ENCODE measurements at regions not wholly inside any gene's neighbourhood (a gene's known extent, or its start where the extent isn't known, plus 50 kb on each side); places are given as distances from the start of the nearest gene placed in this dataset.

- TF ChIP-seq JUN (CRISPR knock-in tag; IDR thresholded peaks at IDR 0.05) = no peak
- no peak for TF ChIP-seq USF2 (CRISPR knock-in tag; IDR thresholded peaks at IDR 0.05)
- TF ChIP-seq, protein P1, sequence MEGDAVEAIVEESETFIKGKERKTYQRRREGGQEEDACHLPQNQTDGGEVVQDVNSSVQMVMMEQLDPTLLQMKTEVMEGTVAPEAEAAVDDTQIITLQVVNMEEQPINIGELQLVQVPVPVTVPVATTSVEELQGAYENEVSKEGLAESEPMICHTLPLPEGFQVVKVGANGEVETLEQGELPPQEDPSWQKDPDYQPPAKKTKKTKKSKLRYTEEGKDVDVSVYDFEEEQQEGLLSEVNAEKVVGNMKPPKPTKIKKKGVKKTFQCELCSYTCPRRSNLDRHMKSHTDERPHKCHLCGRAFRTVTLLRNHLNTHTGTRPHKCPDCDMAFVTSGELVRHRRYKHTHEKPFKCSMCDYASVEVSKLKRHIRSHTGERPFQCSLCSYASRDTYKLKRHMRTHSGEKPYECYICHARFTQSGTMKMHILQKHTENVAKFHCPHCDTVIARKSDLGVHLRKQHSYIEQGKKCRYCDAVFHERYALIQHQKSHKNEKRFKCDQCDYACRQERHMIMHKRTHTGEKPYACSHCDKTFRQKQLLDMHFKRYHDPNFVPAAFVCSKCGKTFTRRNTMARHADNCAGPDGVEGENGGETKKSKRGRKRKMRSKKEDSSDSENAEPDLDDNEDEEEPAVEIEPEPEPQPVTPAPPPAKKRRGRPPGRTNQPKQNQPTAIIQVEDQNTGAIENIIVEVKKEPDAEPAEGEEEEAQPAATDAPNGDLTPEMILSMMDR (IDR thresholded peaks at IDR 0.05) = no peak
- TF ChIP-seq, protein P2, sequence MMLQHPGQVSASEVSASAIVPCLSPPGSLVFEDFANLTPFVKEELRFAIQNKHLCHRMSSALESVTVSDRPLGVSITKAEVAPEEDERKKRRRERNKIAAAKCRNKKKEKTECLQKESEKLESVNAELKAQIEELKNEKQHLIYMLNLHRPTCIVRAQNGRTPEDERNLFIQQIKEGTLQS (CRISPR knock-in tag; conservative IDR thresholded peaks at IDR 0.05) = no peak
- no peak for TF ChIP-seq TEAD4 (CRISPR knock-in tag; IDR thresholded peaks at IDR 0.05)
- TF ChIP-seq ZNF416 (CRISPR knock-in tag; IDR thresholded peaks at IDR 0.05) = no peak
Observed at GRCh38 chr5:156272139-156272538, 54.8 kb upstream of the SGCD start.
